8988T (cell line): ENCODE measurements at regions not wholly inside any gene's neighbourhood (a gene's known extent, or its start where the extent isn't known, plus 50 kb on each side); places are given as distances from the start of the nearest gene placed in this dataset.

ENCODE experiments used
- DNase-seq: peaks from one replicate; pipeline ENCODE4 v3.0.0; 2011

DNA sequence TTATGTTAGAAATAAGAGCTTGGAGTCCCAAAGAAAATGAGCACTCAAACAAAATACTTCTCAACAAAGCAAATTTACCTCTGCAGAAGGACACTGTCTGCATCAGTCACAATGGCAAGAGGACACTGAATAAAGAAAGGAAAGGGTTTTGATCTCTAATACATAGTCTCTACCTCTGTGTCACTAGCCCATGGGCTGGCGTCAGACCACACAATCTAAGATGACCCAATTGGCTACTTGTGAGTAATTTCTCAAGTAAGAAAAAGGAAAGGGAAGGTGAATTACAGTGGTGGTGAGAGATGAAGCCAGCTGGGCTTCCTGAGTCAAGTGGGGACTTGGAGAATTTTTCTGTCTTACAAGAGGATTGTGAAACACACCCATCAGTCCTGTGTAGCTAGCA lies 257.9 kb upstream of the AMELY start:
- no peak for DNase-seq

DNA sequence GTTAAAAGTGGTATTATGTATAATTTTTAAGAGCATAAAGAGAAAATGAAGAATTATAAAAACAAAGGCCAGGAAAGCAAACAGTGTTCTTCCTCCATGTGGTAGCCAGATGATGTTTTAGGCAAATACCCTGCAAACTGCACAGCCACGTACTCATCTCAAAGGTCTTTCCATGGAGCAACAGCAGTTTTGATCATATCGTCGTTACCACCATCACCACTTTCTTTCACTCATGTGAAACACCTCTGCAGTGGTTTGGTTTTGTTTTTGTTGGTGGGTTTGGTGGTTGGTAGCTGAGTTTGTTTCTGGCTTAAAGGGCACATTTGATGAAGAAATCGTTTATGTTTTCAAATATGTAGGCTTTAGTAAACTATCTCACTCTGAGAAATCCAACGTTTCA lies 229.9 kb upstream of the AMELY start:
- DNase-seq, result no peak
